ENCODE measurements at regions not wholly inside any gene's neighbourhood (a gene's known extent, or its start where the extent isn't known, plus 50 kb on each side); places are given as distances from the start of the nearest gene placed in this dataset.

DNA sequence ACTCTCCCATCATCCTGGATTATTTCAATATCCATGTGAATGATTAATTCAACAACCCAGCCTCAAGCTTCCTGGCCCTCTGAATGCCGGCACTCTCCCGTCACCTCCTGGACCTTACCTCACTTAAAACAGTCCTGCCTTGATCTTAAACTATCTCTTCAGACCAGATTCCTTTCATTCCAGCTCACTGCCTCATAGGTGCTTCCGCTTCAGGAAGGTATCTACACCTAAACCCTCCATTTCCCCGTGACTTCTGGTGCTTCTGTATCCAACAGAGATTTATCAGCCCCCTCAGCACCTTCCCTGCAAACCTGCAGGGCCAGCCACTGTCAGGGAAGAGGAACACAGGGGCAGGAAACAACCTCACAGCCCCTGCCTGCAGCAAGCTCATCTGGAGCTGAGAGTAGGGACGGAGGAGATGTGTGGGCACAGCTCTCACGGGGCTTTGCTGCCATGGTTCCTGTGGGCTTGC, 98.9 kb upstream of the TJP1 start:
- TF ChIP-seq CHD2 (IDR thresholded peaks at IDR 0.05; ENCODE audit: low read length, partially characterized antibody), result no peak
- TF ChIP-seq GATA2 (CRISPR knock-in tag; IDR thresholded peaks at IDR 0.05), result no peak
- TF ChIP-seq, protein P1, sequence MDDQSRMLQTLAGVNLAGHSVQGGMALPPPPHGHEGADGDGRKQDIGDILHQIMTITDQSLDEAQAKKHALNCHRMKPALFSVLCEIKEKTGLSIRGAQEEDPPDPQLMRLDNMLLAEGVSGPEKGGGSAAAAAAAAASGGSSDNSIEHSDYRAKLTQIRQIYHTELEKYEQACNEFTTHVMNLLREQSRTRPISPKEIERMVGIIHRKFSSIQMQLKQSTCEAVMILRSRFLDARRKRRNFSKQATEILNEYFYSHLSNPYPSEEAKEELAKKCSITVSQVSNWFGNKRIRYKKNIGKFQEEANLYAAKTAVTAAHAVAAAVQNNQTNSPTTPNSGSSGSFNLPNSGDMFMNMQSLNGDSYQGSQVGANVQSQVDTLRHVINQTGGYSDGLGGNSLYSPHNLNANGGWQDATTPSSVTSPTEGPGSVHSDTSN (IDR thresholded peaks at IDR 0.05), result no peak
- no peak for TF ChIP-seq POLR2AphosphoS5 (IDR thresholded peaks at IDR 0.05; ENCODE audit: low read depth, low read length)
- TF ChIP-seq MEF2A (IDR thresholded peaks at IDR 0.05; ENCODE audit: borderline replicate concordance, low read depth), result no peak
- TF ChIP-seq ELF1 (IDR thresholded peaks at IDR 0.05), result no peak
- Histone ChIP-seq H3F3A (replicated peaks; ENCODE audit: insufficient read depth) (no peaks in the 10 kb centered on the region), H3K36me3 (replicated peaks in 1 of 2; ENCODE audit: control insufficient read depth in 1 of 2, insufficient read depth in 2 of 2, low read length in 1 of 2) (no peaks in the 10 kb centered on the region), H3K9me2 (no peaks in the 10 kb centered on the region), H3K27me3 (ENCODE audit: insufficient read depth) (no peaks in the 10 kb centered on the region; the same call in 1 of the 2 replicates), H2AFZ (ENCODE audit: low read depth) (no peak overlapping the region), H3K79me2 (ENCODE audit: insufficient read depth) (no peaks in the 10 kb centered on the region), H3K4me1 (ENCODE audit: control insufficient read depth in 1 of 2, insufficient read depth in 2 of 2, low read depth in 1 of 2, low read length in 1 of 2) (no peaks in the 10 kb centered on the region; a peak in 1 of 4 replicates), H3K9me3 (no peaks in the 10 kb centered on the region), H4K20me1 (ENCODE audit: insufficient read depth) (no peaks in the 10 kb centered on the region), H3K4me2 (no peak overlapping the region), H3K4me3 (ENCODE audit: low read depth in 2 of 2, low read length in 1 of 2) (no peak overlapping the region), H3K27ac (ENCODE audit: low read depth in 2 of 2, low read length in 1 of 2) (no peak overlapping the region), H3K9ac (no peak overlapping the region)
- ChIA-PET POLR2A (no interaction called here), CTCF (interaction anchor here (0.9 to 7.1 kb wide), 3 partner anchors 9 to 173 kb away, joined by 3 to 104 read pairs (median 5); partner anchors contain the start of gene TJP1)
- DNase-seq, result no peak
- 66% methylated on average over 6 of the region's 6 CpGs for WGBS (ENCODE audit: low lambda C conversion rate)

- TF ChIP-seq ELF1 (IDR thresholded peaks at IDR 0.05), result no peak
- TF ChIP-seq, protein P2, sequence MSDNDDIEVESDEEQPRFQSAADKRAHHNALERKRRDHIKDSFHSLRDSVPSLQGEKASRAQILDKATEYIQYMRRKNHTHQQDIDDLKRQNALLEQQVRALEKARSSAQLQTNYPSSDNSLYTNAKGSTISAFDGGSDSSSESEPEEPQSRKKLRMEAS (IDR thresholded peaks at IDR 0.05; ENCODE audit: low read depth), result no peak
- TF ChIP-seq RAD21 (IDR thresholded peaks at IDR 0.05; ENCODE audit: low read length), result no peak
- TF ChIP-seq, protein P3, sequence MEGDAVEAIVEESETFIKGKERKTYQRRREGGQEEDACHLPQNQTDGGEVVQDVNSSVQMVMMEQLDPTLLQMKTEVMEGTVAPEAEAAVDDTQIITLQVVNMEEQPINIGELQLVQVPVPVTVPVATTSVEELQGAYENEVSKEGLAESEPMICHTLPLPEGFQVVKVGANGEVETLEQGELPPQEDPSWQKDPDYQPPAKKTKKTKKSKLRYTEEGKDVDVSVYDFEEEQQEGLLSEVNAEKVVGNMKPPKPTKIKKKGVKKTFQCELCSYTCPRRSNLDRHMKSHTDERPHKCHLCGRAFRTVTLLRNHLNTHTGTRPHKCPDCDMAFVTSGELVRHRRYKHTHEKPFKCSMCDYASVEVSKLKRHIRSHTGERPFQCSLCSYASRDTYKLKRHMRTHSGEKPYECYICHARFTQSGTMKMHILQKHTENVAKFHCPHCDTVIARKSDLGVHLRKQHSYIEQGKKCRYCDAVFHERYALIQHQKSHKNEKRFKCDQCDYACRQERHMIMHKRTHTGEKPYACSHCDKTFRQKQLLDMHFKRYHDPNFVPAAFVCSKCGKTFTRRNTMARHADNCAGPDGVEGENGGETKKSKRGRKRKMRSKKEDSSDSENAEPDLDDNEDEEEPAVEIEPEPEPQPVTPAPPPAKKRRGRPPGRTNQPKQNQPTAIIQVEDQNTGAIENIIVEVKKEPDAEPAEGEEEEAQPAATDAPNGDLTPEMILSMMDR (IDR thresholded peaks at IDR 0.05), result no peak
- no peak for TF ChIP-seq MEF2A (IDR thresholded peaks at IDR 0.05; ENCODE audit: borderline replicate concordance, low read depth)
- TF ChIP-seq EP300 (IDR thresholded peaks at IDR 0.05; ENCODE audit: borderline replicate concordance in 1 of 2, low read depth in 1 of 2, low read length in 1 of 2), result no peak
- no peak for TF ChIP-seq MXI1 (IDR thresholded peaks at IDR 0.05; ENCODE audit: low read depth, low read length)
- TF ChIP-seq RFX5 (IDR thresholded peaks at IDR 0.05; ENCODE audit: low read length), result no peak
- TF ChIP-seq TEAD4 (IDR thresholded peaks at IDR 0.05; ENCODE audit: borderline replicate concordance, insufficient read depth), result no peak
- no peak for TF ChIP-seq GABPA (IDR thresholded peaks at IDR 0.05; ENCODE audit: low read depth)
- TF ChIP-seq RXRA (IDR thresholded peaks at IDR 0.05; ENCODE audit: borderline replicate concordance, low read depth), result no peak
- no peak for TF ChIP-seq FOSL2 (IDR thresholded peaks at IDR 0.05; ENCODE audit: borderline replicate concordance, low read depth)
- Histone ChIP-seq H3K9me3 (no peaks in the 10 kb centered on the region), H3K4me2 (no peak overlapping the region), H3K4me1 (ENCODE audit: control insufficient read depth in 1 of 2, insufficient read depth in 2 of 2, low read depth in 1 of 2, low read length in 1 of 2) (no peaks in the 10 kb centered on the region; a peak in 1 of 4 replicates), H3K27me3 (ENCODE audit: insufficient read depth) (no peaks in the 10 kb centered on the region; the same call in 1 of the 2 replicates), H3K79me2 (ENCODE audit: insufficient read depth) (no peaks in the 10 kb centered on the region), H2AFZ (ENCODE audit: low read depth) (no peak overlapping the region), H3K27ac (ENCODE audit: low read depth in 2 of 2, low read length in 1 of 2) (no peak overlapping the region), H4K20me1 (ENCODE audit: insufficient read depth) (no peaks in the 10 kb centered on the region), H3K36me3 (replicated peaks in 1 of 2; ENCODE audit: control insufficient read depth in 1 of 2, insufficient read depth in 2 of 2, low read length in 1 of 2) (no peaks in the 10 kb centered on the region), H3F3A (replicated peaks; ENCODE audit: insufficient read depth) (no peaks in the 10 kb centered on the region), H3K9ac (no peak overlapping the region), H3K9me2 (no peaks in the 10 kb centered on the region), H3K4me3 (ENCODE audit: low read depth in 2 of 2, low read length in 1 of 2) (no peak overlapping the region)
- CTCF ChIA-PET, result interaction anchor here (0.7 to 7.1 kb wide), 3 partner anchors 114 to 213 kb away, joined by 3 to 104 read pairs (median 3); no protein-coding TSS in a partner anchor
- 69% methylated on average over 12 of the region's 12 CpGs for WGBS (ENCODE audit: low lambda C conversion rate)
- DNase-seq, result no peak
- POLR2A ChIA-PET, result no interaction called here
Measured at GRCh38 chr15:29920515-29920914, 98.2 kb upstream of the TJP1 start.
